Fibroblast of lung (primary cell): ENCODE measurements at regions not wholly inside any gene's neighbourhood (a gene's known extent, or its start where the extent isn't known, plus 50 kb on each side); places are given as distances from the start of the nearest gene placed in this dataset.

Experiments
- CTCF ChIP-seq, 2 donors: IDR thresholded peaks in 1 of 2; conservative IDR thresholded peaks in 1 of 2; 1 replicate in 1 of 2; 2 replicates in 1 of 2; pipeline ENCODE4 v1.5.1; 2011 to 2012; ENCODE audit warnings: low read length in 2 of 2, control low read depth in 1 of 2, inconsistent platforms in 1 of 2, low read depth in 1 of 2, mild to moderate bottlenecking in 1 of 2
- EZH2 ChIP-seq: IDR thresholded peaks from 2 replicates; pipeline ENCODE4 v1.5.1; 2012; ENCODE audit warnings: low read length, control low read depth, mild to moderate bottlenecking; ENCODE audit errors: missing control alignments

- TF ChIP-seq EZH2 (no peak), CTCF (conservative IDR thresholded peaks at IDR 0.05 in 1 of 2, IDR thresholded peaks at IDR 0.05 in 1 of 2; ENCODE audit: low read depth in 1 of 2, low read length in 2 of 2) (no peak)
Measured at GRCh38 chr14:48936849-48937248, 649.3 kb downstream of the RPS29 start.
